ENCODE measurements at regions not wholly inside any gene's neighbourhood (a gene's known extent, or its start where the extent isn't known, plus 50 kb on each side); places are given as distances from the start of the nearest gene placed in this dataset.

GRCh38 chr14:34003082-34003668 lies 52.3 kb upstream of the EGLN3 start:
- no peak for DNase-seq (ENCODE audit: low read depth in 4 of 4, low spot score in 3 of 4)

All from left renal pelvis (tissue), 4 donors.